ENCODE measurements at regions not wholly inside any gene's neighbourhood (a gene's known extent, or its start where the extent isn't known, plus 50 kb on each side); places are given as distances from the start of the nearest gene placed in this dataset.

GRCh38 chr11:109490953-109491635 lies 69.1 kb downstream of the C11orf87 start:
- Histone ChIP-seq H3K36me3 (ENCODE audit: control insufficient read depth, insufficient read depth, low read length) (no peaks in the 10 kb centered on the region), H3K4me1 (ENCODE audit: control insufficient read depth, insufficient read depth, low read length) (no peaks in the 10 kb centered on the region), H3K9me3 (ENCODE audit: control insufficient read depth, insufficient read depth, low read depth, low read length) (no peaks in the 10 kb centered on the region), H3K27ac (ENCODE audit: low read length) (no peak overlapping the region), H3K27me3 (ENCODE audit: control insufficient read depth, insufficient read depth, low read length) (no peaks in the 10 kb centered on the region), H3K4me3 (ENCODE audit: low read depth in 2 of 2, low read length in 2 of 2) (no peak overlapping the region)
- ATAC-seq (no peak), DNase-seq (ENCODE audit: low read depth, low spot score) (no peak)
- ChIA-PET CTCF (no interaction called here), POLR2A (no interaction called here)
- intact Hi-C loops (cut with micrococcal nuclease; ENCODE audit: unreplicated experiment): no loop called here
- TF ChIP-seq TCF7L2 (IDR thresholded peaks at IDR 0.05; ENCODE audit: low read depth, low read length): no peak
- TF ChIP-seq SIN3A (IDR thresholded peaks at IDR 0.05; ENCODE audit: borderline replicate concordance, insufficient read depth, low read depth, low read length): no peak
- TF ChIP-seq POLR2AphosphoS5 (IDR thresholded peaks at IDR 0.05; ENCODE audit: low read depth, low read length): no peak
- TF ChIP-seq CTCF (IDR thresholded peaks at IDR 0.05): no peak
- TF ChIP-seq REST (IDR thresholded peaks at IDR 0.05; ENCODE audit: insufficient read depth in 1 of 2, low read depth in 2 of 2, low read length in 1 of 2): no peak
- no TSS peak for BruUV-seq (replicated peaks)
- in situ Hi-C loops (cut with HindIII; ENCODE audit: low pct_unique_long_range_greater_than_20kb, low sequenced_read_pairs): no loop called here

GRCh38 chr11:109506115-109506514 lies 84.1 kb downstream of the C11orf87 start:
- DNase-seq (ENCODE audit: low read depth, low spot score) (no peak), ATAC-seq (no peak)
- H3K27me3 ChIP-seq (ENCODE audit: control insufficient read depth, insufficient read depth, low read length): no peaks in the 10 kb centered on the region
- intact Hi-C loops (cut with micrococcal nuclease; ENCODE audit: unreplicated experiment) (no loop called here), in situ Hi-C loops (cut with HindIII; ENCODE audit: low pct_unique_long_range_greater_than_20kb, low sequenced_read_pairs) (no loop called here)
- H3K9me3 ChIP-seq (ENCODE audit: control insufficient read depth, insufficient read depth, low read depth, low read length): no peaks in the 10 kb centered on the region
- no peak overlapping the region for H3K4me3 ChIP-seq (ENCODE audit: low read depth in 2 of 2, low read length in 2 of 2)
- ChIA-PET POLR2A (no interaction called here), CTCF (no interaction called here)
- BruUV-seq (replicated peaks): no TSS peak
- no peaks in the 10 kb centered on the region for H3K36me3 ChIP-seq (ENCODE audit: control insufficient read depth, insufficient read depth, low read length)
- H3K27ac ChIP-seq (ENCODE audit: low read length): no peak overlapping the region
- no peaks in the 10 kb centered on the region for H3K4me1 ChIP-seq (ENCODE audit: control insufficient read depth, insufficient read depth, low read length)
- TF ChIP-seq REST (IDR thresholded peaks at IDR 0.05; ENCODE audit: insufficient read depth in 1 of 2, low read depth in 2 of 2, low read length in 1 of 2) (no peak), CTCF (IDR thresholded peaks at IDR 0.05) (no peak), SIN3A (IDR thresholded peaks at IDR 0.05; ENCODE audit: borderline replicate concordance, insufficient read depth, low read depth, low read length) (no peak), POLR2AphosphoS5 (IDR thresholded peaks at IDR 0.05; ENCODE audit: low read depth, low read length) (no peak), TCF7L2 (IDR thresholded peaks at IDR 0.05; ENCODE audit: low read depth, low read length) (no peak)

All from Panc1 (cell line).